22Rv1 (cell line): ENCODE measurements at regions not wholly inside any gene's neighbourhood (a gene's known extent, or its start where the extent isn't known, plus 50 kb on each side); places are given as distances from the start of the nearest gene placed in this dataset.

Experiments used
- ZFX ChIP-seq: fragments of 450-650 bp; IDR thresholded peaks from 2 replicates; pipeline ENCODE4 v1.6.1; 2017; ENCODE audit warnings: antibody characterized with exemption, borderline replicate concordance
- TF ChIP-seq, protein P1 (sequence below): fragments of 450-650 bp; IDR thresholded peaks from 2 replicates; pipeline ENCODE4 v1.5.1; 2017; ENCODE audit warnings: mild to moderate bottlenecking

DNA sequence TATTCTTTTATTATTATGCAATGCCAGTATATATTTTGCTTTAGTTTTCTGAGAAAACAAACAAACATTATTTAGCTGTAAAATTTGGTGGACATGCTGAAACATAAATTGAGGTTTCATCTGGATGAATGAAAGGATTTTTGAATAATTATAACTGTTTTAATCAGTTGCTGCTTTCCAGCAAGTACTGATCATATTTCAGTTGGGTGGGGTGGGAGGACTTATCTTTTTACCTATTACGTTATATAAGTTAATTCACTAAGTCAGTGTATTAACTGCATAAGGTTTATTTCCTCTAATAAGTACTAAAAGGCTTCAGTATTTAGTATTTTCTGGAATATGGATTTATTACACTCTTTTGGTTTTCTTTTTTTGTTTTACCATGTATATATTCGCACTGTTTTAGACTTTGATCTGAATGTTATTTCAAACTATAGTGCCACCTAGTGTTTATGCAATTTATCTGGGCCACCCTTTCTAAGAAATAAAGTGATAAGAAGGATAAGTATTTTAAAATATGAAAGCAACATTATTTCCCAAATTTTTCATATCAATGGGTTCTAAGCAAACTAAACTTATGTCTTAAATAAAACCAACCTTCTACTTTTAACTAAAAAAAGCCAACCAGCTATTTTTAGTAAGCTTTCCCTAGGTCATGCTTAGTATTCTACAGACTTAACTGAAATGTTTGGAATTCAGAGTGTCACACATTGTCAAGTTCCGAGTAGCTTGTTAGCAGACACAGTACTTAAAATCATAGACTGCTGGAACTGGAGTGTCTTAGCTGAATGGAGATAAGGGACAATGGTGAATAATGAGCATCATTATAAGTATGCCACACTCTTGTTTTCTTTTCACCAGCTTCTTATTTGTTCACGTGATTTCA is 105.4 kb upstream of the MCHR2 start:
- TF ChIP-seq, protein P1, sequence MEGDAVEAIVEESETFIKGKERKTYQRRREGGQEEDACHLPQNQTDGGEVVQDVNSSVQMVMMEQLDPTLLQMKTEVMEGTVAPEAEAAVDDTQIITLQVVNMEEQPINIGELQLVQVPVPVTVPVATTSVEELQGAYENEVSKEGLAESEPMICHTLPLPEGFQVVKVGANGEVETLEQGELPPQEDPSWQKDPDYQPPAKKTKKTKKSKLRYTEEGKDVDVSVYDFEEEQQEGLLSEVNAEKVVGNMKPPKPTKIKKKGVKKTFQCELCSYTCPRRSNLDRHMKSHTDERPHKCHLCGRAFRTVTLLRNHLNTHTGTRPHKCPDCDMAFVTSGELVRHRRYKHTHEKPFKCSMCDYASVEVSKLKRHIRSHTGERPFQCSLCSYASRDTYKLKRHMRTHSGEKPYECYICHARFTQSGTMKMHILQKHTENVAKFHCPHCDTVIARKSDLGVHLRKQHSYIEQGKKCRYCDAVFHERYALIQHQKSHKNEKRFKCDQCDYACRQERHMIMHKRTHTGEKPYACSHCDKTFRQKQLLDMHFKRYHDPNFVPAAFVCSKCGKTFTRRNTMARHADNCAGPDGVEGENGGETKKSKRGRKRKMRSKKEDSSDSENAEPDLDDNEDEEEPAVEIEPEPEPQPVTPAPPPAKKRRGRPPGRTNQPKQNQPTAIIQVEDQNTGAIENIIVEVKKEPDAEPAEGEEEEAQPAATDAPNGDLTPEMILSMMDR: peak; percentile 77
- TF ChIP-seq ZFX: no peak
